ENCODE measurements at regions not wholly inside any gene's neighbourhood (a gene's known extent, or its start where the extent isn't known, plus 50 kb on each side); places are given as distances from the start of the nearest gene placed in this dataset.

GRCh38 chr10:130878131-130878530, 433.4 kb downstream of the TCERG1L start:
- no peak for TF ChIP-seq ZFX (IDR thresholded peaks at IDR 0.05)
- TF ChIP-seq, protein P1, sequence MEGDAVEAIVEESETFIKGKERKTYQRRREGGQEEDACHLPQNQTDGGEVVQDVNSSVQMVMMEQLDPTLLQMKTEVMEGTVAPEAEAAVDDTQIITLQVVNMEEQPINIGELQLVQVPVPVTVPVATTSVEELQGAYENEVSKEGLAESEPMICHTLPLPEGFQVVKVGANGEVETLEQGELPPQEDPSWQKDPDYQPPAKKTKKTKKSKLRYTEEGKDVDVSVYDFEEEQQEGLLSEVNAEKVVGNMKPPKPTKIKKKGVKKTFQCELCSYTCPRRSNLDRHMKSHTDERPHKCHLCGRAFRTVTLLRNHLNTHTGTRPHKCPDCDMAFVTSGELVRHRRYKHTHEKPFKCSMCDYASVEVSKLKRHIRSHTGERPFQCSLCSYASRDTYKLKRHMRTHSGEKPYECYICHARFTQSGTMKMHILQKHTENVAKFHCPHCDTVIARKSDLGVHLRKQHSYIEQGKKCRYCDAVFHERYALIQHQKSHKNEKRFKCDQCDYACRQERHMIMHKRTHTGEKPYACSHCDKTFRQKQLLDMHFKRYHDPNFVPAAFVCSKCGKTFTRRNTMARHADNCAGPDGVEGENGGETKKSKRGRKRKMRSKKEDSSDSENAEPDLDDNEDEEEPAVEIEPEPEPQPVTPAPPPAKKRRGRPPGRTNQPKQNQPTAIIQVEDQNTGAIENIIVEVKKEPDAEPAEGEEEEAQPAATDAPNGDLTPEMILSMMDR (conservative IDR thresholded peaks at IDR 0.05): no peak
